GM12873 (cell line): ENCODE measurements at regions not wholly inside any gene's neighbourhood (a gene's known extent, or its start where the extent isn't known, plus 50 kb on each side); places are given as distances from the start of the nearest gene placed in this dataset.

ENCODE experiments used
- TF ChIP-seq, protein P1 (sequence below): IDR thresholded peaks from 2 replicates; pipeline ENCODE4 v1.5.1; 2012; ENCODE audit warnings: low read depth, mild to moderate bottlenecking, moderate library complexity, low read length, control low read depth; ENCODE audit not compliant: insufficient read depth; ENCODE audit errors: missing control alignments

DNA sequence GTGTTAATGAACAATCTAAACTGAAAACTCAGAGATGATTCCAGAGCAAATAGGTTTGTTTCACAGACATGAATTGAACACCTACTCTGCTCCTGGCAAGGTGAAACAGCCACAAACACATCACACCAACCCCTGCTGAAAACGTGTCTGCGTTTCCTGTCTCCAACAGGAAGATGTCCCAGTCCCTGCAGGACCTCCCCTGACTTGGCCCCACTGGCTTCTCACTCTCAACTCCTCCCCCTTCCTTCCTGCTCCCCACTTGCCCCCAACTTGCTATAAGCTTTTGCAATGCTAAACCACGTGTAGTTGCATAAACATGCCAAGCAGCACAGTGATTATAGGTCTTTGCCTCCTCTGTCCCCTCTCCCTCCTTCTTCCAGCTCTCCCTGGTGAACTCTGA lies 567.6 kb downstream of the BCL11B start:
- TF ChIP-seq, protein P1, sequence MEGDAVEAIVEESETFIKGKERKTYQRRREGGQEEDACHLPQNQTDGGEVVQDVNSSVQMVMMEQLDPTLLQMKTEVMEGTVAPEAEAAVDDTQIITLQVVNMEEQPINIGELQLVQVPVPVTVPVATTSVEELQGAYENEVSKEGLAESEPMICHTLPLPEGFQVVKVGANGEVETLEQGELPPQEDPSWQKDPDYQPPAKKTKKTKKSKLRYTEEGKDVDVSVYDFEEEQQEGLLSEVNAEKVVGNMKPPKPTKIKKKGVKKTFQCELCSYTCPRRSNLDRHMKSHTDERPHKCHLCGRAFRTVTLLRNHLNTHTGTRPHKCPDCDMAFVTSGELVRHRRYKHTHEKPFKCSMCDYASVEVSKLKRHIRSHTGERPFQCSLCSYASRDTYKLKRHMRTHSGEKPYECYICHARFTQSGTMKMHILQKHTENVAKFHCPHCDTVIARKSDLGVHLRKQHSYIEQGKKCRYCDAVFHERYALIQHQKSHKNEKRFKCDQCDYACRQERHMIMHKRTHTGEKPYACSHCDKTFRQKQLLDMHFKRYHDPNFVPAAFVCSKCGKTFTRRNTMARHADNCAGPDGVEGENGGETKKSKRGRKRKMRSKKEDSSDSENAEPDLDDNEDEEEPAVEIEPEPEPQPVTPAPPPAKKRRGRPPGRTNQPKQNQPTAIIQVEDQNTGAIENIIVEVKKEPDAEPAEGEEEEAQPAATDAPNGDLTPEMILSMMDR, result no peak

DNA sequence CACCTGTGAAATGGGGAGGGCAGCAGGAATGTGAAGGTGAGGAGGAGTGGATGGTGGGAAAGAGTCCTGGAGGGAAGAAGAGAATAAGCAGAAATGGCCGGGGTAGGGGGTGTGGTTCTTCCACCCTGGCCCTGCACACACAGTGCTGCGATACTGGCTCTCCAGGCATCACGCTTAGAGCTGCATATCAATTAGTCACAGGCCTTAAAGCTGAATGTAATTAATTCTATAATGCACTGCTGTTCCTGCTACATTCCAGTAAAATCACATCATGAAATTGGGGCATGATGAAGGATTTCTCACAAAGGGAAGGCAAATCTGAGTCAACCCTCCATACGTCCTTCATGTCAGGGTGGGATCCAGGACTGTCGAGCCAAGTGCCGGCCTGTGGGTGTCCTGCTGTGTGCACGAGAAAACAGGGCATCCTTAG lies 566.1 kb downstream of the BCL11B start:
- TF ChIP-seq, protein P1, result no peak

GRCh38 chr14:98707522-98707921 lies 564.5 kb downstream of the BCL11B start:
- TF ChIP-seq, protein P1, result no peak

GRCh38 chr14:98708555-98708954 lies 563.4 kb downstream of the BCL11B start:
- TF ChIP-seq, protein P1, result no peak

DNA sequence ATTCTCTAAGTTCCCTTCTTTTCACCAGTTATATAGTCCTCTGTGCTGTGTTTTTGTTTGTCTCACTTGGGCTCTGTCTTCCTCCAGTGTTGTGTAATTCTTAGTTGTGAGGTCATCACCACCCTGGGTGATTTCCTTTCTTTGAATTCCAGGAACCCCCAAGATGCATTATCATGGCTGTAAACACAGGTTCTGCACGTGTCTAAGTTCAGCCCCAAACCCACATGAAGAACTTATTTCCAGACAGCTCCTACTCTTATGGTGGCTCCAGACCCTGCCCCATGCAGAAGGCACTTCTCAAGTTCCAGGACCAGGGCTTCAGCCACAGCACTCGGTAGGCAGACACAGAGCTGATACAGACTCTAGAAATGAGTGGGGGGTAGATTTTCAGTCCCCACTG lies 560.5 kb downstream of the BCL11B start:
- TF ChIP-seq, protein P1, result no peak

- TF ChIP-seq, protein P1, result no peak
These were observed 557.2 kb downstream of the BCL11B start for GRCh38 chr14:98714626-98715425.

- TF ChIP-seq, protein P1, result no peak
These were observed 555.9 kb downstream of the BCL11B start for GRCh38 chr14:98716133-98716532.
